GM21360 (cell line): ENCODE measurements at regions not wholly inside any gene's neighbourhood (a gene's known extent, or its start where the extent isn't known, plus 50 kb on each side); places are given as distances from the start of the nearest gene placed in this dataset.
"Not testable (repeated sequence)": the region's sequence is repeated elsewhere in the genome, so short reads cannot be mapped to it uniquely, and the experiment has no call there.

Experiments
- ATAC-seq: cut with Tn5 transposase; IDR thresholded peaks from one replicate; pipeline ENCODE4 v1.9.1; 2021; ENCODE audit warnings: mild to moderate bottlenecking, moderate library complexity; ENCODE audit not compliant: unreplicated experiment

GRCh38 chr3:144953959-144954358, 982.3 kb downstream of the DIPK2A start:
- ATAC-seq, result no peak

GRCh38 chr3:144957398-144958101, 985.9 kb downstream of the DIPK2A start:
- ATAC-seq, result no peak

- ATAC-seq, result no peak
These were observed 992.2 kb downstream of the DIPK2A start for GRCh38 chr3:144963810-144964209.

GRCh38 chr3:144966560-144966959, 994.9 kb downstream of the DIPK2A start:
- ATAC-seq, result no peak

GRCh38 chr3:144968750-144969350, 997.2 kb downstream of the DIPK2A start:
- ATAC-seq, result no peak

GRCh38 chr3:144984481-144984880, 1012.9 kb downstream of the DIPK2A start:
- not testable (repeated sequence) for ATAC-seq

GRCh38 chr3:144989807-144990206, 1018.2 kb downstream of the DIPK2A start:
- ATAC-seq, result no peak

GRCh38 chr3:144995856-144996255, 1024.2 kb downstream of the DIPK2A start:
- ATAC-seq, result no peak

- no peak for ATAC-seq
These were observed 1033.8 kb downstream of the DIPK2A start for GRCh38 chr3:145005427-145005826.

- ATAC-seq, result no peak
These were observed 1034.6 kb downstream of the DIPK2A start for GRCh38 chr3:145006271-145006670.

GRCh38 chr3:145013931-145014330, 1042.3 kb downstream of the DIPK2A start:
- ATAC-seq, result no peak

- ATAC-seq, result no peak
These were observed 1043.6 kb downstream of the DIPK2A start for GRCh38 chr3:145015253-145015652.

GRCh38 chr3:145017959-145018358, 1046.3 kb downstream of the DIPK2A start:
- ATAC-seq, result no peak

- no peak for ATAC-seq
These were observed 1050.8 kb downstream of the DIPK2A start for GRCh38 chr3:145022447-145022846.

GRCh38 chr3:145024700-145025099, 1053.1 kb downstream of the DIPK2A start:
- ATAC-seq, result no peak

- ATAC-seq, result not testable (repeated sequence)
These were observed 1055.6 kb downstream of the DIPK2A start for GRCh38 chr3:145027186-145027585.

- no peak for ATAC-seq
These were observed 1061.2 kb downstream of the DIPK2A start for GRCh38 chr3:145032791-145033190.

- no peak for ATAC-seq
These were observed 1064.1 kb downstream of the DIPK2A start for GRCh38 chr3:145035682-145036081.

- not testable (repeated sequence) for ATAC-seq
These were observed 1082.4 kb downstream of the DIPK2A start for GRCh38 chr3:145054055-145054454.

GRCh38 chr3:145055375-145056076, 1083.9 kb downstream of the DIPK2A start:
- ATAC-seq, result no peak

GRCh38 chr3:145058483-145058882, 1086.9 kb downstream of the DIPK2A start:
- no peak for ATAC-seq

GRCh38 chr3:145063616-145064015, 1092.0 kb downstream of the DIPK2A start:
- no peak for ATAC-seq
